Thyroid gland (tissue), 4 donors: ENCODE measurements at regions not wholly inside any gene's neighbourhood (a gene's known extent, or its start where the extent isn't known, plus 50 kb on each side); places are given as distances from the start of the nearest gene placed in this dataset.

Experiments
- POLR2A ChIP-seq, 2 donors: fragments of 450-650 bp; IDR thresholded peaks; one replicate each; pipeline ENCODE4 v1.6.1; 2017; ENCODE audit warnings: antibody characterized with exemption in 2 of 2, mild to moderate bottlenecking in 2 of 2, moderate library complexity in 1 of 2
- TF ChIP-seq, protein P1 (sequence below), 6 experiments: fragments of 200-600 bp in 3 of 6; fragments of 450-650 bp in 3 of 6; sonication (generic) in 3 of 6; IDR thresholded peaks; one replicate each; pipeline ENCODE4 v1.5.1; 2016 to 2019; ENCODE audit warnings: antibody characterized with exemption in 6 of 6, mild to moderate bottlenecking in 2 of 6, inconsistent platforms in 1 of 6, moderate library complexity in 1 of 6

DNA sequence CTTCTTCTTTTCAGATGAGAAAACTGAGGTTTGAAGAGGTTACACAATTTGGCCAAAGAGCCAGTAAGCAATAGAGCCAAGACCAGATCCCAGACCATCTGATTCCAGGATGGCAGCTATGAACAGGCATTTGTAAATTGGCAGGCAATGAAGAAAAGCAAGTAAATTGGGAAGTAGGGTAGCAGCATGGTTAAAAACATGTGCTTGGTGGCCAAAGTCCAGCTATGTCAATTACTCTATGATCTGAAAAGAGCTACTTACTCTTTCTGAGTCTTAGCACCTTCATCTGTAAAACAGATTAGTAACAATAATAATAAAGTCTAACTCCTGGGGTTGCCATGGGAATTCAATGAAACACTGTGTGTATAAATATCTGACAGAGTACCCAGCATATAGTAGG, 60.2 kb upstream of the MDM1 start:
- no peak for TF ChIP-seq POLR2A (IDR thresholded peaks at IDR 0.05)
- TF ChIP-seq, protein P1, sequence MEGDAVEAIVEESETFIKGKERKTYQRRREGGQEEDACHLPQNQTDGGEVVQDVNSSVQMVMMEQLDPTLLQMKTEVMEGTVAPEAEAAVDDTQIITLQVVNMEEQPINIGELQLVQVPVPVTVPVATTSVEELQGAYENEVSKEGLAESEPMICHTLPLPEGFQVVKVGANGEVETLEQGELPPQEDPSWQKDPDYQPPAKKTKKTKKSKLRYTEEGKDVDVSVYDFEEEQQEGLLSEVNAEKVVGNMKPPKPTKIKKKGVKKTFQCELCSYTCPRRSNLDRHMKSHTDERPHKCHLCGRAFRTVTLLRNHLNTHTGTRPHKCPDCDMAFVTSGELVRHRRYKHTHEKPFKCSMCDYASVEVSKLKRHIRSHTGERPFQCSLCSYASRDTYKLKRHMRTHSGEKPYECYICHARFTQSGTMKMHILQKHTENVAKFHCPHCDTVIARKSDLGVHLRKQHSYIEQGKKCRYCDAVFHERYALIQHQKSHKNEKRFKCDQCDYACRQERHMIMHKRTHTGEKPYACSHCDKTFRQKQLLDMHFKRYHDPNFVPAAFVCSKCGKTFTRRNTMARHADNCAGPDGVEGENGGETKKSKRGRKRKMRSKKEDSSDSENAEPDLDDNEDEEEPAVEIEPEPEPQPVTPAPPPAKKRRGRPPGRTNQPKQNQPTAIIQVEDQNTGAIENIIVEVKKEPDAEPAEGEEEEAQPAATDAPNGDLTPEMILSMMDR (IDR thresholded peaks at IDR 0.05): no peak
